ENCODE measurements at regions not wholly inside any gene's neighbourhood (a gene's known extent, or its start where the extent isn't known, plus 50 kb on each side); places are given as distances from the start of the nearest gene placed in this dataset.

DNA sequence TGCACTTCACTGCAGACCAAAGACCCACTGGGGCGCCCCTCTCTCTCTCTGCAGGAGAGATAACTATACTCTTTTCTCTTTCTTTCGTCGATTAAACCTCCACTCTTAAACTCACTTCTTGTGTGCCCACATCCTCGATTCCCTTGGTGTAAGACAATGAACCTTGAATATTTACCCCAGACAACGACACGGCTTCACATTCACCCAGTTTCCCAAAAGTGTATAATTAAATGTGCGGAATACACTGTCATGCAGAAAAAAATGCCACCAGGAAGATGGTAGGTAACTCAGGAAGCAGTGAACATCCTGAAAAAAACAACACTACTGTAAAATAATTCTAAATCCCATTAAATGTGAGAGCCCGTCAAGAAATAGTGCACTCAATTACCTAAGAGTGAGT lies 882.2 kb downstream of the TYW1 start:
- no peak for TF ChIP-seq EZH2 (IDR thresholded peaks at IDR 0.05; ENCODE audit: low read length, missing control alignments)
- TF ChIP-seq, protein P1, sequence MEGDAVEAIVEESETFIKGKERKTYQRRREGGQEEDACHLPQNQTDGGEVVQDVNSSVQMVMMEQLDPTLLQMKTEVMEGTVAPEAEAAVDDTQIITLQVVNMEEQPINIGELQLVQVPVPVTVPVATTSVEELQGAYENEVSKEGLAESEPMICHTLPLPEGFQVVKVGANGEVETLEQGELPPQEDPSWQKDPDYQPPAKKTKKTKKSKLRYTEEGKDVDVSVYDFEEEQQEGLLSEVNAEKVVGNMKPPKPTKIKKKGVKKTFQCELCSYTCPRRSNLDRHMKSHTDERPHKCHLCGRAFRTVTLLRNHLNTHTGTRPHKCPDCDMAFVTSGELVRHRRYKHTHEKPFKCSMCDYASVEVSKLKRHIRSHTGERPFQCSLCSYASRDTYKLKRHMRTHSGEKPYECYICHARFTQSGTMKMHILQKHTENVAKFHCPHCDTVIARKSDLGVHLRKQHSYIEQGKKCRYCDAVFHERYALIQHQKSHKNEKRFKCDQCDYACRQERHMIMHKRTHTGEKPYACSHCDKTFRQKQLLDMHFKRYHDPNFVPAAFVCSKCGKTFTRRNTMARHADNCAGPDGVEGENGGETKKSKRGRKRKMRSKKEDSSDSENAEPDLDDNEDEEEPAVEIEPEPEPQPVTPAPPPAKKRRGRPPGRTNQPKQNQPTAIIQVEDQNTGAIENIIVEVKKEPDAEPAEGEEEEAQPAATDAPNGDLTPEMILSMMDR (conservative IDR thresholded peaks at IDR 0.05 in 1 of 2, IDR thresholded peaks at IDR 0.05 in 1 of 2; ENCODE audit: low read depth in 1 of 2, low read length in 2 of 2) = no peak
- H4K20me1 ChIP-seq (ENCODE audit: control insufficient read depth, extremely low read depth, insufficient read depth, low read length) = no peaks in the 10 kb centered on the region
- no peaks in the 10 kb centered on the region for H3K79me2 ChIP-seq (ENCODE audit: control insufficient read depth, insufficient read depth, low read length)
- no peaks in the 10 kb centered on the region for H3K4me1 ChIP-seq (ENCODE audit: control insufficient read depth, extremely low read depth, insufficient read depth, low read length)
- H3K27me3 ChIP-seq (ENCODE audit: control insufficient read depth, insufficient read depth, low read length) = no peaks in the 10 kb centered on the region
- no peaks in the 10 kb centered on the region for H3K9me3 ChIP-seq (ENCODE audit: control insufficient read depth, insufficient read depth, low read depth, low read length)
- no peak overlapping the region for H3K4me2 ChIP-seq (ENCODE audit: extremely low read depth, insufficient read depth, low read length)
- H3K9ac ChIP-seq (ENCODE audit: insufficient read depth, low read length) = no peak overlapping the region
- H2AFZ ChIP-seq (ENCODE audit: low read length) = no peak overlapping the region
- H3K4me3 ChIP-seq (replicated peaks in 1 of 4; ENCODE audit: control extremely low read depth in 1 of 4, insufficient read depth in 1 of 4, low read depth in 3 of 4, low read length in 4 of 4) = no peak overlapping the region
- H3K36me3 ChIP-seq (ENCODE audit: control insufficient read depth, insufficient read depth, low read length) = no peaks in the 10 kb centered on the region
- no peak for DNase-seq (ENCODE audit: low read depth in 2 of 2)
- no peak overlapping the region for H3K27ac ChIP-seq (ENCODE audit: insufficient read depth, low read length)

DNA sequence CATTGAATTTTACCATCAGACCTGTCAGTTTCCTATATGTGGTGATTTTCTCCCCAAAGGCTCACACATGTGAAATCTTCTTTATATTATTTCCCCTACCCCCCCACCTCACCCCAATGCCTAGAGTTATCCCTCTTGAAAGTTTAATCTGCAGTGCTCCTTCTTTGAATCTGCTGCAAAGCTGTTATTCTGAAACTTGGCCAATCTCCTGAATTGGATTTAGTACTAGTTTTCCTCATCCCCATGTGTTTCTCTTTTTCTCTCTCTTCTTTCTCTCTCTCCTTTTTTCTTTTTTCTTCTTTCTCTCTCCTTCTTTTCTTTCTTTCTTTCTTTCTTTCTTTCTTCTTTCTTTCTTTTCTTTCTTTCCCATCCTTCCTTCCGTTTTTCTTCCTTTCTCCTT lies 886.2 kb downstream of the TYW1 start:
- no peak for TF ChIP-seq EZH2 (IDR thresholded peaks at IDR 0.05; ENCODE audit: low read length, missing control alignments)
- TF ChIP-seq, protein P1 (conservative IDR thresholded peaks at IDR 0.05 in 1 of 2, IDR thresholded peaks at IDR 0.05 in 1 of 2; ENCODE audit: low read depth in 1 of 2, low read length in 2 of 2) = no peak
- no peak overlapping the region for H3K4me3 ChIP-seq (replicated peaks in 1 of 4; ENCODE audit: control extremely low read depth in 1 of 4, insufficient read depth in 1 of 4, low read depth in 3 of 4, low read length in 4 of 4)
- H3K4me2 ChIP-seq (ENCODE audit: extremely low read depth, insufficient read depth, low read length) = no peak overlapping the region
- no peak for DNase-seq (ENCODE audit: low read depth in 2 of 2)
- no peak overlapping the region for H3K9ac ChIP-seq (ENCODE audit: insufficient read depth, low read length)
- H3K9me3 ChIP-seq (ENCODE audit: control insufficient read depth, insufficient read depth, low read depth, low read length) = no peaks in the 10 kb centered on the region
- H3K27ac ChIP-seq (ENCODE audit: insufficient read depth, low read length) = no peak overlapping the region
- H3K79me2 ChIP-seq (ENCODE audit: control insufficient read depth, insufficient read depth, low read length) = no peaks in the 10 kb centered on the region
- H3K36me3 ChIP-seq (ENCODE audit: control insufficient read depth, insufficient read depth, low read length) = no peaks in the 10 kb centered on the region
- no peaks in the 10 kb centered on the region for H4K20me1 ChIP-seq (ENCODE audit: control insufficient read depth, extremely low read depth, insufficient read depth, low read length)
- H2AFZ ChIP-seq (ENCODE audit: low read length) = no peak overlapping the region
- H3K27me3 ChIP-seq (ENCODE audit: control insufficient read depth, insufficient read depth, low read length) = no peaks in the 10 kb centered on the region
- no peaks in the 10 kb centered on the region for H3K4me1 ChIP-seq (ENCODE audit: control insufficient read depth, extremely low read depth, insufficient read depth, low read length)

DNA sequence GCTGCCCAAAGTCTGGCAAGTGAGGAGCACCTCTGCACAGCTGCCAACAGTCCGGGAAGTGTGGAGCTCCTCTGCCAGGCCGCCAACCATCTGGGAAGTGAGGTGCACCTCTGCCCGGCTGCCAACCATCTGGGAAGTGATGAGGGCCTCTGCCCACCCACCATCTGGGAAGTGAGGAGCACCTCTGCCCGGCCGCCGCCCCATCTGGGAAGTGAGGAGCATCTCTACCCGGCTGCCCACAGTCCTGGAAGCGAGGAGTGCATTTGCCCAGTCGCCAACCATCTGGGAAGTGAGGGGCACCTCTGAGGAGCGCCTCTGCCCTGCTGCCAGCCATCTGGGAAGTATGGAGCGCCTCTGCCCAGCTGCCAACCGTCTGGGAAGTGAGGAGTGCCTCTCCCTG lies 893.7 kb downstream of the TYW1 start:
- Histone ChIP-seq H3K27me3 (ENCODE audit: control insufficient read depth, insufficient read depth, low read length) (no peaks in the 10 kb centered on the region), H3K4me2 (ENCODE audit: extremely low read depth, insufficient read depth, low read length) (no peak overlapping the region), H3K36me3 (ENCODE audit: control insufficient read depth, insufficient read depth, low read length) (no peaks in the 10 kb centered on the region), H3K4me3 (replicated peaks in 1 of 4; ENCODE audit: control extremely low read depth in 1 of 4, insufficient read depth in 1 of 4, low read depth in 3 of 4, low read length in 4 of 4) (no peak overlapping the region), H2AFZ (ENCODE audit: low read length) (no peak overlapping the region), H3K9me3 (ENCODE audit: control insufficient read depth, insufficient read depth, low read depth, low read length) (no peaks in the 10 kb centered on the region), H4K20me1 (ENCODE audit: control insufficient read depth, extremely low read depth, insufficient read depth, low read length) (no peaks in the 10 kb centered on the region), H3K9ac (ENCODE audit: insufficient read depth, low read length) (no peak overlapping the region), H3K4me1 (ENCODE audit: control insufficient read depth, extremely low read depth, insufficient read depth, low read length) (no peaks in the 10 kb centered on the region), H3K79me2 (ENCODE audit: control insufficient read depth, insufficient read depth, low read length) (no peaks in the 10 kb centered on the region), H3K27ac (ENCODE audit: insufficient read depth, low read length) (no peak overlapping the region)
- DNase-seq (ENCODE audit: low read depth in 2 of 2) = no peak
- TF ChIP-seq, protein P1 (conservative IDR thresholded peaks at IDR 0.05 in 1 of 2, IDR thresholded peaks at IDR 0.05 in 1 of 2; ENCODE audit: low read depth in 1 of 2, low read length in 2 of 2) = no peak
- no peak for TF ChIP-seq EZH2 (IDR thresholded peaks at IDR 0.05; ENCODE audit: low read length, missing control alignments)

Measured in fibroblast of lung (primary cell).